PC-9 (cell line): ENCODE measurements at regions not wholly inside any gene's neighbourhood (a gene's known extent, or its start where the extent isn't known, plus 50 kb on each side); places are given as distances from the start of the nearest gene placed in this dataset.

ENCODE experiments used
- BruUV-seq: library from RNA; stranded (reverse); fragments of 400-500 nt; replicated peaks from 2 replicates; lab custom pipeline; 2021; lab: Mats Ljungman, UMichigan
- CTCF ChIA-PET: fragments of 300-600 bp; sonication (Branson Sonifier 250); formaldehyde crosslinking; loops from one replicate; lab custom pipeline; 2022; ENCODE audit warnings: antibody characterized with exemption; lab: Charles Lee
- POLR2A ChIA-PET: fragments of 300-600 bp; sonication (Branson Sonifier 250); formaldehyde crosslinking; loops from one replicate; lab custom pipeline; 2022; ENCODE audit warnings: antibody characterized with exemption; ENCODE audit not compliant: unreplicated experiment; lab: Charles Lee
- DNase-seq, 2 experiments: peaks; one replicate each; pipeline versions ENCODE4 v3.0.0 to v3.0.0-alpha.2; 2015 to 2022; ENCODE audit warnings: mixed read lengths in 1 of 2
- H2AFZ ChIP-seq: fragments of 200-600 bp; sonication (generic); 2 replicates; pipeline ENCODE4 v1.8.1; 2017; ENCODE audit warnings: antibody characterized with exemption
- H3F3A ChIP-seq: fragments of 200-600 bp; sonication (generic); 2 replicates; pipeline ENCODE4 v1.8.1; 2017; ENCODE audit warnings: antibody characterized with exemption, mild to moderate bottlenecking, low read depth; ENCODE audit not compliant: insufficient read depth
- H3K27ac ChIP-seq: fragments of 200-600 bp; sonication (generic); 2 replicates; pipeline ENCODE4 v1.6.1; 2016; ENCODE audit warnings: mixed run types
- H3K27me3 ChIP-seq: fragments of 200-600 bp; sonication (generic); 2 replicates; pipeline ENCODE4 v1.6.1; 2016; ENCODE audit warnings: low read depth, mixed run types; ENCODE audit not compliant: insufficient read depth
- H3K36me3 ChIP-seq: fragments of 200-600 bp; sonication (generic); 2 replicates; pipeline ENCODE4 v1.6.1; 2016; ENCODE audit warnings: low read depth, mixed run types
- H3K4me1 ChIP-seq: fragments of 200-600 bp; sonication (generic); replicated peaks from 2 replicates; pipeline ENCODE4 v1.6.1; 2016; ENCODE audit warnings: mixed run types; ENCODE audit not compliant: insufficient read depth
- H3K4me2 ChIP-seq: fragments of 200-600 bp; sonication (generic); 2 replicates; pipeline ENCODE4 v1.6.1; 2017; ENCODE audit warnings: mixed run types
- H3K4me3 ChIP-seq: fragments of 200-600 bp; sonication (generic); 2 replicates; pipeline ENCODE4 v1.6.1; 2016; ENCODE audit warnings: mixed run types
- H3K79me2 ChIP-seq: fragments of 200-600 bp; sonication (generic); 2 replicates; pipeline ENCODE4 v1.6.1; 2017; ENCODE audit warnings: low read depth, mixed run types
- H3K9me2 ChIP-seq: fragments of 200-600 bp; sonication (generic); 2 replicates; pipeline ENCODE4 v1.8.1; 2017; ENCODE audit warnings: mild to moderate bottlenecking; ENCODE audit not compliant: insufficient read depth
- H3K9me3 ChIP-seq: fragments of 200-600 bp; sonication (generic); 2 replicates; pipeline ENCODE4 v1.8.1; 2016; ENCODE audit warnings: low read depth; ENCODE audit not compliant: insufficient read depth
- H4K20me1 ChIP-seq: fragments of 200-600 bp; sonication (generic); 2 replicates; pipeline ENCODE4 v1.8.1; 2017; ENCODE audit not compliant: insufficient read depth
- EZH2 ChIP-seq: fragments of 200-600 bp; sonication (generic); IDR thresholded peaks from 2 replicates; pipeline ENCODE4 v1.8.0; 2017; ENCODE audit warnings: antibody characterized with exemption, low read depth
- intact Hi-C: fragments of 100-400 bp; cut with micrococcal nuclease; formaldehyde crosslinking; loops from one replicate; pipeline ENCODE4 v1.10.0; 2022; ENCODE audit not compliant: unreplicated experiment
- TF ChIP-seq, protein P1 (sequence below): fragments of 200-600 bp; sonication (generic); conservative IDR thresholded peaks from 2 replicates; pipeline ENCODE4 v1.6.1; 2017; ENCODE audit warnings: mixed run types, antibody characterized with exemption, mild to moderate bottlenecking, moderate library complexity

- Histone ChIP-seq H3K9me2 (no peaks in the 10 kb centered on the region), H3K27me3 (no peaks in the 10 kb centered on the region), H3K4me2 (no peak overlapping the region), H3K9me3 (no peaks in the 10 kb centered on the region), H3K36me3 (no peaks in the 10 kb centered on the region), H4K20me1 (no peaks in the 10 kb centered on the region), H3F3A (no peaks in the 10 kb centered on the region), H3K79me2 (no peaks in the 10 kb centered on the region), H3K27ac (no peak overlapping the region), H3K4me1 (no peaks in the 10 kb centered on the region), H3K4me3 (no peak overlapping the region), H2AFZ (no peak overlapping the region)
- intact Hi-C loops, result no loop called here
- POLR2A ChIA-PET, result no interaction called here
- no TSS peak for BruUV-seq
- DNase-seq, result peak in 1 of 2 experiments; percentile 37
- TF ChIP-seq EZH2, result no peak
- TF ChIP-seq, protein P1, sequence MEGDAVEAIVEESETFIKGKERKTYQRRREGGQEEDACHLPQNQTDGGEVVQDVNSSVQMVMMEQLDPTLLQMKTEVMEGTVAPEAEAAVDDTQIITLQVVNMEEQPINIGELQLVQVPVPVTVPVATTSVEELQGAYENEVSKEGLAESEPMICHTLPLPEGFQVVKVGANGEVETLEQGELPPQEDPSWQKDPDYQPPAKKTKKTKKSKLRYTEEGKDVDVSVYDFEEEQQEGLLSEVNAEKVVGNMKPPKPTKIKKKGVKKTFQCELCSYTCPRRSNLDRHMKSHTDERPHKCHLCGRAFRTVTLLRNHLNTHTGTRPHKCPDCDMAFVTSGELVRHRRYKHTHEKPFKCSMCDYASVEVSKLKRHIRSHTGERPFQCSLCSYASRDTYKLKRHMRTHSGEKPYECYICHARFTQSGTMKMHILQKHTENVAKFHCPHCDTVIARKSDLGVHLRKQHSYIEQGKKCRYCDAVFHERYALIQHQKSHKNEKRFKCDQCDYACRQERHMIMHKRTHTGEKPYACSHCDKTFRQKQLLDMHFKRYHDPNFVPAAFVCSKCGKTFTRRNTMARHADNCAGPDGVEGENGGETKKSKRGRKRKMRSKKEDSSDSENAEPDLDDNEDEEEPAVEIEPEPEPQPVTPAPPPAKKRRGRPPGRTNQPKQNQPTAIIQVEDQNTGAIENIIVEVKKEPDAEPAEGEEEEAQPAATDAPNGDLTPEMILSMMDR, result no peak
- CTCF ChIA-PET, result no interaction called here
Measured at GRCh38 chr9:7967851-7968250, 168.3 kb upstream of the DMAC1 start.

- Histone ChIP-seq H3K9me3 (no peaks in the 10 kb centered on the region), H3F3A (no peaks in the 10 kb centered on the region), H3K9me2 (no peaks in the 10 kb centered on the region), H3K79me2 (no peaks in the 10 kb centered on the region), H3K36me3 (no peaks in the 10 kb centered on the region), H4K20me1 (no peaks in the 10 kb centered on the region), H3K27me3 (no peaks in the 10 kb centered on the region), H3K4me3 (no peak overlapping the region), H3K4me1 (no peaks in the 10 kb centered on the region), H2AFZ (no peak overlapping the region), H3K4me2 (no peak overlapping the region), H3K27ac (no peak overlapping the region)
- no TSS peak for BruUV-seq
- CTCF ChIA-PET, result no interaction called here
- DNase-seq, result no peak
- POLR2A ChIA-PET, result no interaction called here
- intact Hi-C loops, result no loop called here
- TF ChIP-seq, protein P1, result no peak
- TF ChIP-seq EZH2, result no peak
Measured at GRCh38 chr9:7967093-7967827, 167.7 kb upstream of the DMAC1 start.

DNA sequence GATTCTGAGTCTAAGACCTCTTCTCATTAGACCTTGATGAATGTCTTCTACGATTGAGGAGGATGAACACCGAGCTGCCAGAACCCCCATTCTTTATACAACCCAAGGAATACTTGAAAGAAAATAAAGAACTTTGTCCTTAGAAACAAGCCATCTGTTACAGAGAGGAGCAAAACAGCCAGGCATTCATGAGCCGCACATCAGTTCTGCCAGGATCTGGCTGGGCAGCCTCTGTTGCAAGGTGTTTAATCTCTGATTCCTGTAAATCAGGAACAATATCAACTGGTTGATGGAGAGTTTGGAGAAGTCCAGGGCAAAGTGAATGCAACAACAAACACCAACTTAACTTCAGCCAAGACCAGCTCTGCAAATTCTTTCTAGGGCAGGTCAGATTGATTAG, 165.5 kb upstream of the DMAC1 start:
- intact Hi-C loops, result no loop called here

More for the DNA sequence above, 165.5 kb upstream of the DMAC1 start:
- Histone ChIP-seq H3F3A (no peaks in the 10 kb centered on the region), H4K20me1 (no peaks in the 10 kb centered on the region), H3K9me3 (no peaks in the 10 kb centered on the region), H3K79me2 (no peaks in the 10 kb centered on the region), H3K36me3 (no peaks in the 10 kb centered on the region), H3K27ac (no peak overlapping the region), H3K4me2 (no peak overlapping the region), H2AFZ (no peak overlapping the region), H3K9me2 (no peaks in the 10 kb centered on the region), H3K4me3 (no peak overlapping the region), H3K4me1 (no peaks in the 10 kb centered on the region), H3K27me3 (no peaks in the 10 kb centered on the region)
- no TSS peak for BruUV-seq
- CTCF ChIA-PET, result no interaction called here
- TF ChIP-seq, protein P1, result no peak
- no peak for TF ChIP-seq EZH2
- POLR2A ChIA-PET, result no interaction called here
- DNase-seq, result no peak
